Mesendoderm (in vitro differentiated cells): ENCODE measurements at regions not wholly inside any gene's neighbourhood (a gene's known extent, or its start where the extent isn't known, plus 50 kb on each side); places are given as distances from the start of the nearest gene placed in this dataset.
"Not testable (repeated sequence)": the region's sequence is repeated elsewhere in the genome, so short reads cannot be mapped to it uniquely, and the experiment has no call there.

Source experiments
- DNase-seq: peaks from one replicate; pipeline ENCODE4 v3.0.0; 2013
- H2AK5ac ChIP-seq: 2 replicates; pipeline ENCODE4 v1.6.1; 2013; ENCODE audit warnings: low read length, inconsistent platforms
- H2BK120ac ChIP-seq: 2 replicates; pipeline ENCODE4 v1.6.1; 2013; ENCODE audit warnings: low read depth, mild to moderate bottlenecking, low read length, moderate library complexity, mixed read lengths
- H2BK15ac ChIP-seq: replicated peaks from 2 replicates; pipeline ENCODE4 v1.6.1; 2013; ENCODE audit warnings: low read depth, mild to moderate bottlenecking, moderate library complexity
- H2BK5ac ChIP-seq: 2 replicates; pipeline ENCODE4 v1.6.1; 2013; ENCODE audit warnings: low read length, inconsistent platforms
- H3K18ac ChIP-seq: 2 replicates; pipeline ENCODE4 v1.6.1; 2013; ENCODE audit warnings: mild to moderate bottlenecking, low read length, mixed read lengths
- H3K23ac ChIP-seq: one replicate; pipeline ENCODE4 v1.6.1; 2013; ENCODE audit warnings: low read length
- H3K27ac ChIP-seq: 2 replicates; pipeline ENCODE4 v1.5.1; 2013; ENCODE audit warnings: low read depth, mild to moderate bottlenecking, inconsistent platforms, low read length, moderate library complexity
- H3K27me3 ChIP-seq: 2 replicates; pipeline ENCODE4 v1.6.1; 2013; ENCODE audit warnings: low read length, control low read depth, mild to moderate bottlenecking, inconsistent platforms; ENCODE audit not compliant: insufficient read depth, poor library complexity
- H3K36me3 ChIP-seq: 2 replicates; pipeline ENCODE4 v1.6.1; 2013; ENCODE audit warnings: low read length, inconsistent platforms; ENCODE audit not compliant: control insufficient read depth, insufficient read depth
- H3K4ac ChIP-seq: one replicate; pipeline ENCODE4 v1.6.1; 2013; ENCODE audit warnings: low read depth, mild to moderate bottlenecking, low read length, moderate library complexity
- H3K4me1 ChIP-seq: 2 replicates; pipeline ENCODE4 v1.6.1; 2013; ENCODE audit warnings: low read depth, low read length, inconsistent platforms; ENCODE audit not compliant: control insufficient read depth
- H3K4me2 ChIP-seq: 2 replicates; pipeline ENCODE4 v1.6.1; 2013; ENCODE audit warnings: low read length
- H3K4me3 ChIP-seq: 2 replicates; pipeline ENCODE4 v1.5.1; 2013; ENCODE audit warnings: mild to moderate bottlenecking, low read length
- H3K56ac ChIP-seq: one replicate; pipeline ENCODE4 v1.6.1; 2013; ENCODE audit warnings: low read length
- H3K79me1 ChIP-seq: 2 replicates; pipeline ENCODE4 v1.6.1; 2013; ENCODE audit warnings: low read length, inconsistent platforms
- H3K79me2 ChIP-seq: 2 replicates; pipeline ENCODE4 v1.6.1; 2013; ENCODE audit warnings: mild to moderate bottlenecking, low read length; ENCODE audit not compliant: control insufficient read depth, insufficient read depth
- H3K9ac ChIP-seq: 2 replicates; pipeline ENCODE4 v1.6.1; 2013; ENCODE audit warnings: low read length, inconsistent platforms
- H4K5ac ChIP-seq: one replicate; pipeline ENCODE4 v1.6.1; 2013; ENCODE audit warnings: low read length
- H4K8ac ChIP-seq: one replicate; pipeline ENCODE4 v1.6.1; 2013; ENCODE audit warnings: low read depth, mild to moderate bottlenecking, control low read depth, low read length, moderate library complexity
- WGBS: extraction: QIAGEN DNeasy Blood & Tissue Kit; methylation state at CpG from one replicate; pipeline ENCODE4 v1.1.7; 2013; ENCODE audit warnings: low lambda C conversion rate, missing lambda C conversion rate; ENCODE audit not compliant: insufficient coverage; ENCODE audit errors: extremely low coverage; 5-methylcytosine and 5-hydroxymethylcytosine counted together

DNA sequence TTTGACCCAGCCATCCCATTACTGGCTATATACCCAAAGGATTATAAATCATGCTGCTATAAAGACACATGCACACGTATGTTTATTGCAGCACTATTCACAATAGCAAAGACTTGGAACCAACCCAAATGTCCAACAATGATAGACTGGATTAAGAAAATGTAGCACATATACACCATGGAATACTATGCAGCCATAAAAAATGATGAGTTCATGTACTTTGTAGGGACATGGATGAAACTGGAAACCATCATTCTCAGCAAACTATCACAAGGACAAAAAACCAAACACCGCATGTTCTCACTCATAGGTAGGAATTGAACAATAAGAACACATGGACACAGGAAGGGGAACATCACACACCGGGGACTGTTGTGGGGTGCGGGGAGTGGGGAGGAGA lies 128.8 kb upstream of the NIPBL start:
- H3K4me2 ChIP-seq, DNase-seq, H3K4me1 ChIP-seq, H3K56ac ChIP-seq, H3K27ac ChIP-seq, H2BK15ac ChIP-seq, H3K4me3 ChIP-seq, H3K4ac ChIP-seq, H3K79me2 ChIP-seq, H3K9ac ChIP-seq, H2AK5ac ChIP-seq, H3K36me3 ChIP-seq, H3K27me3 ChIP-seq, H2BK5ac ChIP-seq, H4K5ac ChIP-seq, H3K23ac ChIP-seq, H2BK120ac ChIP-seq, H4K8ac ChIP-seq, H3K79me1 ChIP-seq, H3K18ac ChIP-seq: not testable (repeated sequence)
- no CpG with 5 or more reads among the region's 4 CpGs for WGBS

DNA sequence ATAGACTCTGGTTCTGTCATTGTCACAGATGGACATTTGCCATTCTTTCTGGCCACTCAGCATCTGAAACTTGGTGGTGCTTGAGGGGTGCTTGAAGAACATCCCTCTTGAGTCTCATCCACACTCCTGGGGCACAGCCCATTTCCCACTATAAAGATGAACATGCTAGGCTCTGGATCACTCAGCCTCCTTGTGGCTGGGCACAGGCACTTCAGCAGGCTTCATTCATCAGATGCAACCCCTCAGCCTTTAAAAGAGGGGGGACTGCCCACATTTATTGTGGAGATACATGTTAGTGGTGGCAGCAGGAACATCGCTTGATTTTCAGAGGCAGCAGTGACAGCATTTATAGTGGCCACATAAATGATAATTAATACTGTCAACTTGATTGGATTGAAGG lies 124.7 kb upstream of the NIPBL start:
- no peaks in the 10 kb centered on the region for H3K27me3 ChIP-seq
- H3K4me2 ChIP-seq: no peak overlapping the region
- H3K4ac ChIP-seq: no peak overlapping the region
- H2AK5ac ChIP-seq: no peak overlapping the region
- DNase-seq: peak; percentile 47
- no peaks in the 10 kb centered on the region for H3K79me2 ChIP-seq
- H3K4me1 ChIP-seq: no peaks in the 10 kb centered on the region
- H3K18ac ChIP-seq: no peak overlapping the region
- H3K9ac ChIP-seq: no peak overlapping the region
- no peak overlapping the region for H4K8ac ChIP-seq
- no peaks in the 10 kb centered on the region for H3K79me1 ChIP-seq
- no peak overlapping the region for H2BK5ac ChIP-seq
- H3K36me3 ChIP-seq: no peaks in the 10 kb centered on the region
- H3K27ac ChIP-seq: no peak overlapping the region
- no peak overlapping the region for H2BK15ac ChIP-seq
- no peak overlapping the region for H3K4me3 ChIP-seq
- no peak overlapping the region for H4K5ac ChIP-seq
- H3K56ac ChIP-seq: no peak overlapping the region
- no peak overlapping the region for H2BK120ac ChIP-seq
- no peak overlapping the region for H3K23ac ChIP-seq
- WGBS: no CpG with 5 or more reads among the region's 1 CpG

DNA sequence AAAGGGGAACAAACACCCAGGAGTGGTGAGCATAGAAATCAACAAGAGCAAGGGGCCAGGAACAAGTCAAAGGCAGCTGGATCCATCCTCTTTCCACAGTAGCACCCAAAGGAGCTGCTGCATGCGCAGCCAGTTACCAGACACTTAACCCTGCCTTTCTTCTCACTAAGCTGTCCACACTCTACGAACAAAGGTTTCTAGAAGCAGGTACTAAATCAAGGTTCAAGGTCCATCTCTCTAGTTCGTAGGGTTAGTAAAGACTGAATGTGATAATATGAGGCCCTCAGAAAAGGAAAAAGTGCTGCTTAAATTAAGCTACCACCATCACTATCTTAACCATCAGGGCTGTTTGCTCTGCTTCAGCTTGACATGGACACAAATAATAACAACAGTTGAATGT lies 121.2 kb upstream of the NIPBL start:
- no peak overlapping the region for H3K27ac ChIP-seq

GRCh38 chr5:36755920-36756488 lies 120.6 kb upstream of the NIPBL start:
- H3K23ac ChIP-seq: no peak overlapping the region
- no peak overlapping the region for H3K4ac ChIP-seq
- H3K27ac ChIP-seq: no peak overlapping the region

More for the DNA sequence above, 121.2 kb upstream of the NIPBL start:
- no peaks in the 10 kb centered on the region for H3K4me1 ChIP-seq
- H2BK15ac ChIP-seq: no peak overlapping the region
- no CpG with 5 or more reads among the region's 3 CpGs for WGBS
- no peaks in the 10 kb centered on the region for H3K79me2 ChIP-seq
- no peak overlapping the region for H3K4me2 ChIP-seq
- no peaks in the 10 kb centered on the region for H3K79me1 ChIP-seq
- no peak overlapping the region for H3K23ac ChIP-seq
- no peak overlapping the region for H2AK5ac ChIP-seq
- H3K18ac ChIP-seq: no peak overlapping the region
- H3K4me3 ChIP-seq: no peak overlapping the region
- H3K9ac ChIP-seq: no peak overlapping the region
- no peak overlapping the region for H4K5ac ChIP-seq
- H3K56ac ChIP-seq: no peak overlapping the region
- H2BK120ac ChIP-seq: no peak overlapping the region
- H2BK5ac ChIP-seq: no peak overlapping the region
- H3K4ac ChIP-seq: no peak overlapping the region
- no peaks in the 10 kb centered on the region for H3K27me3 ChIP-seq
- no peaks in the 10 kb centered on the region for H3K36me3 ChIP-seq
- no peak for DNase-seq
- H4K8ac ChIP-seq: no peak overlapping the region

DNA sequence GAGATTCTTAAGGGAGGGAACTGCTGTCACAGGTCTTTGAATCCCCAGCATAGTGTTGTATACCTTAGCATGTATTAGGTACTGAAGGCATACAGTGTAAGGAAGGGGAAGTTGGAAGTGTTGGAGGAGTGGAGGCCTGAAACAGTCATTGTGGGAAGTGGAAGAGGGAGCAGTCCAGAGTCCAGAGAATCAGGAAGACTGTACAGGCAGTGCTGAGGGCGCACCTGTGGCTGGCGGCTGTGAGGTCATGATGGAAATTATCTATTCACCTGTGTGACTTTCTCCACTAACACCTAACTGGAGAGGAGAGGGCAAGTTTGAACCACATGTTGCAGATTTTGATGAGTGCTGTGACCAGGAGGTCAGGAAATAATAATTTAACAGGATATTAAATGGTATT lies 119.7 kb upstream of the NIPBL start:
- Histone ChIP-seq H3K4ac (no peak overlapping the region), H3K79me1 (no peaks in the 10 kb centered on the region), H3K4me2 (no peak overlapping the region), H2BK15ac (no peak overlapping the region), H3K27ac (no peak overlapping the region), H2BK120ac (no peak overlapping the region), H3K36me3 (no peaks in the 10 kb centered on the region), H3K79me2 (no peaks in the 10 kb centered on the region), H4K5ac (no peak overlapping the region), H3K23ac (no peak overlapping the region), H3K56ac (no peak overlapping the region), H3K9ac (no peak overlapping the region), H4K8ac (no peak overlapping the region), H3K4me1 (no peaks in the 10 kb centered on the region), H3K27me3 (no peaks in the 10 kb centered on the region), H3K18ac (no peak overlapping the region), H3K4me3 (no peak overlapping the region), H2AK5ac (no peak overlapping the region), H2BK5ac (no peak overlapping the region)
- WGBS: no CpG with 5 or more reads among the region's 2 CpGs
- no peak for DNase-seq

More at GRCh38 chr5:36755920-36756488, 120.6 kb upstream of the NIPBL start:
- no peaks in the 10 kb centered on the region for H3K27me3 ChIP-seq
- H4K8ac ChIP-seq: no peak overlapping the region
- no peak overlapping the region for H4K5ac ChIP-seq
- no peak overlapping the region for H3K4me2 ChIP-seq
- no CpG with 5 or more reads among the region's 1 CpG for WGBS
- no peak overlapping the region for H3K9ac ChIP-seq
- DNase-seq: no peak
- no peak overlapping the region for H2BK120ac ChIP-seq
- no peaks in the 10 kb centered on the region for H3K4me1 ChIP-seq
- H3K18ac ChIP-seq: no peak overlapping the region
- no peaks in the 10 kb centered on the region for H3K36me3 ChIP-seq
- no peak overlapping the region for H2AK5ac ChIP-seq
- H3K56ac ChIP-seq: no peak overlapping the region
- H2BK15ac ChIP-seq: no peak overlapping the region
- H3K79me1 ChIP-seq: no peaks in the 10 kb centered on the region
- H3K4me3 ChIP-seq: no peak overlapping the region
- H3K79me2 ChIP-seq: no peaks in the 10 kb centered on the region
- no peak overlapping the region for H2BK5ac ChIP-seq

DNA sequence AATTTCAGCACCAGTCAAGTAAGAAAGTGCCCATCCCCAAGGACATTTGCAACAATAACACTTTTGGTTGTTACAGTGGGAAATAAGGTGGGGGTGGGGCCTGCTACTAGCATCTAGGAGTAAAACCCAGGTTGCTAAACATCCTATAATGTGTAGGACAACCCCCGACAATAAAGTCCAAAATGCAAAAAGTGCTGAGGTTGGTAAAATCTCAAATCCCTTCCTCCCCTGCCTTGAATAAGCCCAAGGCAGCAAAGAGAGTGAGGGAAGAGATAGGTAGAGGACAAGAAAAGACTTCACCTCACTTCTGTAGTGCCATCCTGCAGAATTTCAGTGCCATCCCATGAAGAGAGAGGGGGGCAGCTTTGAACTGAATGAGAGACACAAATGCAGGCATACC lies 117.5 kb upstream of the NIPBL start:
- Histone ChIP-seq H2BK15ac (no peak overlapping the region), H3K4me3 (no peak overlapping the region), H3K79me1 (no peaks in the 10 kb centered on the region), H3K23ac (no peak overlapping the region), H3K36me3 (no peaks in the 10 kb centered on the region), H3K4ac (no peak overlapping the region), H3K4me1 (no peaks in the 10 kb centered on the region), H2AK5ac (no peak overlapping the region), H2BK120ac (no peak overlapping the region), H3K27ac (no peak overlapping the region), H2BK5ac (no peak overlapping the region), H3K4me2 (no peak overlapping the region), H3K27me3 (no peaks in the 10 kb centered on the region), H3K18ac (no peak overlapping the region), H4K8ac (no peak overlapping the region), H3K9ac (no peak overlapping the region), H3K56ac (no peak overlapping the region), H4K5ac (no peak overlapping the region), H3K79me2 (no peaks in the 10 kb centered on the region)
- no peak for DNase-seq
- no CpG with 5 or more reads among the region's 1 CpG for WGBS
